Activated naive CD4-positive, alpha-beta T cell treated with anti-CD3 and anti-CD28 coated beads, Interleukin-2, amount 10 ng/mL, durations not matched to agents 7 days and 5 days (primary cell): ENCODE measurements at regions not wholly inside any gene's neighbourhood (a gene's known extent, or its start where the extent isn't known, plus 50 kb on each side); places are given as distances from the start of the nearest gene placed in this dataset.

Source experiments
- CTCF ChIA-PET: fragments of 350-600 bp; sonication (Branson Sonifier 250); formaldehyde crosslinking; loops from one replicate; lab custom pipeline; 2021; ENCODE audit warnings: antibody characterized with exemption; lab: Charles Lee
- DNase-seq: peaks from one replicate; pipeline ENCODE4 v3.0.0-alpha.2; 2020
- H3K27ac Mint-ChIP-seq: one replicate; pipeline ENCODE4 v1.8.0; 2021; ENCODE audit warnings: mild to moderate bottlenecking, moderate library complexity, mixed read lengths
- H3K27me3 Mint-ChIP-seq: one replicate; pipeline ENCODE4 v1.8.0; 2021; ENCODE audit warnings: mild to moderate bottlenecking, mixed read lengths
- H3K36me3 Mint-ChIP-seq: one replicate; pipeline ENCODE4 v1.8.0; 2021; ENCODE audit warnings: mixed read lengths
- H3K4me1 Mint-ChIP-seq: one replicate; pipeline ENCODE4 v1.8.0; 2021; ENCODE audit warnings: mixed read lengths
- H3K4me3 Mint-ChIP-seq: one replicate; pipeline ENCODE4 v1.8.0; 2021; ENCODE audit warnings: mild to moderate bottlenecking, moderate library complexity, mixed read lengths
- H3K9me3 Mint-ChIP-seq: one replicate; pipeline ENCODE4 v1.8.0; 2021; ENCODE audit warnings: mixed read lengths

GRCh38 chr9:105037139-105037538 is 109.2 kb upstream of the ABCA1 start:
- CTCF ChIA-PET: no interaction called here
- no peak overlapping the region for H3K4me3 Mint-ChIP-seq

DNA sequence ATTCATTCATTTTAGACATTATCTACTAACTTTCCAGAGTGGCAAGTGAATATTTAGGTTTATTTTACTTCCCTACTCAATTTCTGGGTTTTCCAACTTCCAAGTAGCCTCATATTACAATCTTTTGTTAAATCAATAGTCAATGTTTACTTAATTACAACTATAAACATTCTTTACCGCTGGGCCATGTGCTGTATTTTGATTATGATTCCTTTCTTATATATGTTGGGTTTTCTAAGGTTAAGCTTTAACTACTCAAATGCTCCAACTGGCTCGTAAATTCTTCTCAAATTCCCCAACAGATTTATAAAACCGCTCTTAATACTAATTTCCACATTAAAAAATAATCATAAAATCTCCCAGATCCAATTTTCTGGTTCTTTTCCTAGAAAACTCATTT is 110.1 kb upstream of the ABCA1 start:
- CTCF ChIA-PET: no interaction called here
- peaks cover 2% of the 10 kb centered on the region for H3K36me3 Mint-ChIP-seq
- H3K27ac Mint-ChIP-seq: no peak overlapping the region
- no peaks in the 10 kb centered on the region for H3K4me1 Mint-ChIP-seq
- H3K27me3 Mint-ChIP-seq: peaks cover 7% of the 10 kb centered on the region
- H3K4me3 Mint-ChIP-seq: no peak overlapping the region
- no peak for DNase-seq
- peaks cover 8% of the 10 kb centered on the region for H3K9me3 Mint-ChIP-seq

More at GRCh38 chr9:105037139-105037538, 109.2 kb upstream of the ABCA1 start:
- Mint-ChIP-seq H3K9me3 (peaks cover 8% of the 10 kb centered on the region), H3K4me1 (no peaks in the 10 kb centered on the region), H3K27ac (no peak overlapping the region), H3K27me3 (peaks cover 4% of the 10 kb centered on the region), H3K36me3 (peaks cover 2% of the 10 kb centered on the region)
- DNase-seq: no peak

GRCh38 chr9:105039175-105039799 is 111.3 kb upstream of the ABCA1 start:
- Mint-ChIP-seq H3K9me3 (no peaks in the 10 kb centered on the region), H3K4me3 (no peak overlapping the region), H3K27ac (no peak overlapping the region), H3K27me3 (peaks cover 9% of the 10 kb centered on the region), H3K4me1 (no peaks in the 10 kb centered on the region), H3K36me3 (no peaks in the 10 kb centered on the region)
- no peak for DNase-seq
- CTCF ChIA-PET: no interaction called here

GRCh38 chr9:105043370-105043936 is 115.5 kb upstream of the ABCA1 start:
- CTCF ChIA-PET: interaction anchor here (1.3 kb wide), 1 partner anchor 14 kb away, joined by 4 read pairs; no protein-coding TSS in a partner anchor
- Mint-ChIP-seq H3K27me3 (peaks cover 9% of the 10 kb centered on the region), H3K36me3 (no peaks in the 10 kb centered on the region), H3K4me3 (no peak overlapping the region), H3K4me1 (no peaks in the 10 kb centered on the region), H3K9me3 (no peaks in the 10 kb centered on the region), H3K27ac (no peak overlapping the region)
- no peak for DNase-seq

DNA sequence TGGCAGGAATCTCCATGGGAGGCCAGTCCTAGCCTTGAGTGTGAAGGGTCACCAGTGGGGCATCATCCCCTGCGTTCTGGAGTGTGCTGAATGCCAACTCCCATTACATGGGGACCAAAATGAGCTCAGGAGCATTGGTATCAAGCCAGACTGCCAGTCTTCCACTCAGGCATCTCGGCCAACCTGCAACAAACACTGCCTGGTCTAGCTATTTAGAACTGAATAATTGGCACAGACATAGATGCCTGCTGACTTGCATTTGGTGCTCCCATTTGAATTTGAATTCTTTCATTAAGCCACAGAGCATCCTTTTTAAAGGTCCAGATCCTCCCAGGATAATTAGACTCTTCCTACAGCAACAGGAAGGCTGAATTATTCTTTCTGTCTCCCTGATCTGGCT is 116.6 kb upstream of the ABCA1 start:
- Mint-ChIP-seq H3K4me1 (no peaks in the 10 kb centered on the region), H3K27me3 (peaks cover 9% of the 10 kb centered on the region), H3K4me3 (no peak overlapping the region), H3K27ac (no peak overlapping the region), H3K36me3 (no peaks in the 10 kb centered on the region), H3K9me3 (no peaks in the 10 kb centered on the region)
- no peak for DNase-seq
- CTCF ChIA-PET: interaction anchor here (1.3 kb wide), 1 partner anchor 15 kb away, joined by 4 read pairs; no protein-coding TSS in a partner anchor

GRCh38 chr9:105046907-105047741 is 119.2 kb upstream of the ABCA1 start:
- Mint-ChIP-seq H3K9me3 (no peaks in the 10 kb centered on the region), H3K4me3 (no peak overlapping the region), H3K27me3 (peaks cover 5% of the 10 kb centered on the region), H3K27ac (no peak overlapping the region), H3K36me3 (no peaks in the 10 kb centered on the region), H3K4me1 (peaks cover 10% of the 10 kb centered on the region)
- DNase-seq: no peak
- CTCF ChIA-PET: no interaction called here

DNA sequence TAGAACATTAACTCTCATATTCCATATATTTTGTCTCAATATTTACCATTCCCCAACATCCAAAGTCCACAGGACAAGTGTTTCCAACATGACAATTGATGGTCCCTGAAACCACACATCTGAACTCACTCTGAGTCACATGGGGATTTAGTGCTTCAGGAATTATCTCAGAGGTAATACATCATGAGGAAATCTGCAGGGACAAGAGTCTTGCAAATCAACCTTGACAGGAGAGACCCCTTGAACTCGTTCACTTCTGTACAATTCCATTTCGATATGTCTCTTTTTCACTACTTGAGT is 119.7 kb upstream of the ABCA1 start:
- no peak for DNase-seq
- Mint-ChIP-seq H3K4me3 (no peak overlapping the region), H3K27ac (no peak overlapping the region), H3K4me1 (peaks cover 16% of the 10 kb centered on the region), H3K36me3 (no peaks in the 10 kb centered on the region), H3K9me3 (no peaks in the 10 kb centered on the region), H3K27me3 (peaks cover 5% of the 10 kb centered on the region)
- CTCF ChIA-PET: no interaction called here

DNA sequence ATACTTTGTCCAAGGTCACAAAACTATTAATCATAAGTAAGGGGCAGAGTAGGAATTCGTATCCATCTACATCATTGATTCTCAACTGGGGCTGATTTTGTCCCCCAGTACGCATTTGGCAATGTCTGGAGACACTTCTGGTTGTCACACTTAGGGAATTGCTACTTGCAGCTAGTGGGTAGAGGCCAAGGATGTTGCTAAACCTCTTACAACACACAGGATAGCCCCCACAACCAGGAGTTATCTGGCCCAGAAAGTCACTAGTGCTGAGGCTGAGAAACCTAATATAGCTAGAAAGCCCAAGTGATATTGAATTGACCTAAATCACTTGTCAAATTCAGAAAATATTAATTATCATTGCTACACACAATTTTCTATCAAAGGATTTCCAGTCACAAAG is 120.4 kb upstream of the ABCA1 start:
- Mint-ChIP-seq H3K4me1 (peaks cover 22% of the 10 kb centered on the region), H3K36me3 (peaks cover 4% of the 10 kb centered on the region), H3K27me3 (no peaks in the 10 kb centered on the region), H3K27ac (no peak overlapping the region), H3K9me3 (no peaks in the 10 kb centered on the region), H3K4me3 (no peak overlapping the region)
- DNase-seq: no peak
- CTCF ChIA-PET: interaction anchor here (1.2 kb wide), 1 partner anchor 121 kb away, joined by 4 read pairs; no protein-coding TSS in a partner anchor

DNA sequence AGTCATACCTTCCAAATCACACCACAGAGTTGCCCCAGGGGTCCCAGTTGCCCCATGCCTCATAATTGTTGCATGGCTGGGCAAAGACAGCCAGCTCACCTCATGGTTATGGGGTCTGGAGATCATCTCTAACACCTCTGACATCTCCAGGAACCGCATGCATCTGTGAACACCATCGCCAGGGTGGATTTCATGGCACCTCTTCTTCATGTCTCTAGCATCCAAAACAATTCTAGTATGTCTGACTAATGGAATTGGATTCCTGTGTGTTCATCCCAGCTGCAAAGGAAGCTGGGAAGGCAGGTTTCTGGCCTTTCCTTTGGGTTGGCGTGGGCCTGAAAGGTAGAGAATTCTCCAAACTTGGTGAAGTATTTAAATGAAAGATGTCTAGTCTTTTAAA is 122.3 kb upstream of the ABCA1 start:
- CTCF ChIA-PET: interaction anchor here (0.7 kb wide), 1 partner anchor 187 kb away, joined by 3 read pairs; no protein-coding TSS in a partner anchor
- H3K9me3 Mint-ChIP-seq: no peaks in the 10 kb centered on the region
- H3K27ac Mint-ChIP-seq: no peak overlapping the region

GRCh38 chr9:105051897-105052296 is 123.9 kb upstream of the ABCA1 start:
- H3K9me3 Mint-ChIP-seq: no peaks in the 10 kb centered on the region
- DNase-seq: no peak
- H3K27me3 Mint-ChIP-seq: peaks cover 6% of the 10 kb centered on the region
- H3K36me3 Mint-ChIP-seq: peaks cover 4% of the 10 kb centered on the region
- CTCF ChIA-PET: no interaction called here
- H3K4me1 Mint-ChIP-seq: peaks cover 22% of the 10 kb centered on the region
- H3K27ac Mint-ChIP-seq: no peak overlapping the region
- H3K4me3 Mint-ChIP-seq: no peak overlapping the region

More for the DNA sequence above, 122.3 kb upstream of the ABCA1 start:
- Mint-ChIP-seq H3K27me3 (peaks cover 6% of the 10 kb centered on the region), H3K4me3 (no peak overlapping the region), H3K36me3 (peaks cover 4% of the 10 kb centered on the region), H3K4me1 (peaks cover 22% of the 10 kb centered on the region)
- DNase-seq: no peak

GRCh38 chr9:105052346-105052745 is 124.4 kb upstream of the ABCA1 start:
- CTCF ChIA-PET: no interaction called here
- Mint-ChIP-seq H3K9me3 (no peaks in the 10 kb centered on the region), H3K4me1 (peaks cover 22% of the 10 kb centered on the region), H3K36me3 (peaks cover 4% of the 10 kb centered on the region), H3K27me3 (peaks cover 6% of the 10 kb centered on the region), H3K27ac (no peak overlapping the region), H3K4me3 (no peak overlapping the region)
- no peak for DNase-seq

DNA sequence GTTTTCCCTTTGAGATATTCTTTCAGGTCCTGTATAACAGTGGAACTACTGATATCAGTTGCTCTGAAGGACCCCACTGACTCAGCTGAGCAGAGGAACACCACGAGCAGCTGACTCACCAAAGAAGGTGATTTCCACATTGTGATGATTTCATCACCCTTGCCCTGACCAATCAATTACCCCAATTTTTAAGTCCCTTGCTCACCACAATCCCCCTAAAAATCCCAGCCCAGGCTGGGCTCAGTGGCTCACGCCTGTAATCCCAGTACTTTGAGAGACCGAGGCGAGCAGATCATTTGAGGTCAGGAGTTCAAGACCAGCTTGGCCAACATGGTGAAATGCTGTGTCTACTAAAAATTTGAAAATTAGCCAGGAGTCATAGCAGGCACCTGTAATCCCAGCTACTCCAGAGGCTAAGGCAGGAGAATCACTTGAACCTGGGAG is 125.3 kb upstream of the ABCA1 start:
- no peak for DNase-seq
- Mint-ChIP-seq H3K4me3 (no peak overlapping the region), H3K4me1 (peaks cover 22% of the 10 kb centered on the region), H3K9me3 (no peaks in the 10 kb centered on the region), H3K27ac (no peak overlapping the region), H3K36me3 (peaks cover 4% of the 10 kb centered on the region), H3K27me3 (peaks cover 6% of the 10 kb centered on the region)
- CTCF ChIA-PET: interaction anchor here (0.7 kb wide), 1 partner anchor 62 kb away, joined by 3 read pairs; no protein-coding TSS in a partner anchor

DNA sequence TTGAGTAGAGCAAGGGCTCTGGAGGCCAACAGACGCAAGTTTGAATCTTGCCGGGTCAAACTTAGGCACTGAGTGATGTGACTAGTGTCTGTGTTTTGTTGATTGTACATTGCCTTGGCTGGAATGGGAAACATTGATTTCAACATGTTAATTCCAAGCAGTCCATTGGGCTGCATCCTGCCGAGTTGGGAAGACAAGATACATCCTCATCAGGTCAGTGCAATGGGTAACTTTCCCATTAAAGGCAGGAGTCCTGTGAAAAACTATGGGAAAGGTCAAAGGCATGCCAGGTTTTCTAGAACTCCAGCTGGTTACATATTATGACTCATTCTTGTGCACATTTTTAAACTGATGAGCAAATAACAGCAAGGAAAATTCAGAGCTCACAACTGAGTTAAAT is 126.5 kb upstream of the ABCA1 start:
- Mint-ChIP-seq H3K27ac (no peak overlapping the region), H3K27me3 (peaks cover 6% of the 10 kb centered on the region), H3K36me3 (peaks cover 4% of the 10 kb centered on the region), H3K9me3 (no peaks in the 10 kb centered on the region), H3K4me3 (no peak overlapping the region), H3K4me1 (peaks cover 22% of the 10 kb centered on the region)
- DNase-seq: no peak
- CTCF ChIA-PET: interaction anchor here (1.2 kb wide), 1 partner anchor 190 kb away, joined by 3 read pairs; no protein-coding TSS in a partner anchor

GRCh38 chr9:105055917-105056316 is 128.0 kb upstream of the ABCA1 start:
- peaks cover 11% of the 10 kb centered on the region for H3K27me3 Mint-ChIP-seq
- H3K27ac Mint-ChIP-seq: no peak overlapping the region
- peaks cover 21% of the 10 kb centered on the region for H3K4me1 Mint-ChIP-seq
- DNase-seq: no peak
- H3K36me3 Mint-ChIP-seq: peaks cover 4% of the 10 kb centered on the region
- CTCF ChIA-PET: no interaction called here
- H3K4me3 Mint-ChIP-seq: no peak overlapping the region
- no peaks in the 10 kb centered on the region for H3K9me3 Mint-ChIP-seq
